K562 (cell line): ENCODE measurements at regions not wholly inside any gene's neighbourhood (a gene's known extent, or its start where the extent isn't known, plus 50 kb on each side); places are given as distances from the start of the nearest gene placed in this dataset.

Experiments
- ATAC-seq: fragments of 200-7000 bp; cut with Tn5 transposase; 3 replicates; pipeline ENCODE4 v1.9.1; 2020; ENCODE audit warnings: moderate library complexity
- BruUV-seq: library from RNA; stranded (reverse); fragments of 400-500 nt; replicated peaks from 2 replicates; lab custom pipeline; 2021; lab: Mats Ljungman, UMichigan
- CTCF ChIA-PET: fragments of 300-600 bp; formaldehyde crosslinking; extraction: SDS; loops from one replicate; lab custom pipeline; 2021; ENCODE audit warnings: low intra/inter-chr PET ratio; lab: Yijun Ruan, JAX
- POLR2A ChIA-PET: fragments of 300-600, 350-650 bp; sonication (Branson Sonifier 250); formaldehyde crosslinking; extraction: SDS; loops from one replicate; lab custom pipeline; 2021; ENCODE audit warnings: antibody characterized with exemption, inconsistent platforms; lab: Yijun Ruan, JAX
- DNase-seq, 4 experiments: peaks; one replicate each; pipeline versions ENCODE4 v3.0.0 to v3.0.0-alpha.2; 2011 to 2018; ENCODE audit warnings: low spot score in 3 of 4, mixed read lengths in 3 of 4; ENCODE audit errors: extremely low read depth in 1 of 4
- FAIRE-seq: peaks from 2 replicates; lab custom pipeline; 2011; peaks lifted over from hg19 to GRCh38; lab: Jason Lieb, UNC
- H2AFZ ChIP-seq: 2 replicates; pipeline ENCODE4 v1.6.0; 2011; ENCODE audit warnings: low read depth, low read length, control low read depth, inconsistent platforms
- H3K27ac ChIP-seq: fragments of 200-600 bp; 3 replicates; pipeline ENCODE4 v1.8.0; 2011; ENCODE audit warnings: low read depth, mild to moderate bottlenecking, control low read depth, inconsistent platforms, low read length, moderate library complexity, mixed read lengths; ENCODE audit errors: extremely low read depth
- H3K27me3 ChIP-seq, 2 experiments: fragments of 300-600 bp in 1 of 2; 2 replicates in 1 of 2; 3 replicates in 1 of 2; pipeline versions ENCODE4 v1.6.0 to v1.8.0; 2011; ENCODE audit warnings: inconsistent platforms in 2 of 2, low read length in 2 of 2, mild to moderate bottlenecking in 1 of 2, mixed read lengths in 1 of 2, moderate library complexity in 1 of 2; ENCODE audit not compliant: control insufficient read depth in 2 of 2, insufficient read depth in 2 of 2
- H3K36me3 ChIP-seq: fragments of 300-600 bp; 3 replicates; pipeline ENCODE4 v1.8.0; 2011; ENCODE audit warnings: mild to moderate bottlenecking, low read length, inconsistent platforms; ENCODE audit not compliant: control insufficient read depth, insufficient read depth
- H3K4me1 ChIP-seq, 2 experiments: fragments of 200-600 bp in 1 of 2; replicated peaks in 1 of 2; 2 replicates in 1 of 2; 3 replicates in 1 of 2; pipeline versions ENCODE4 v1.5.1 to v1.8.0; 2011; ENCODE audit warnings: inconsistent platforms in 2 of 2, low read length in 2 of 2, mild to moderate bottlenecking in 1 of 2, mixed read lengths in 1 of 2, moderate library complexity in 1 of 2; ENCODE audit not compliant: control insufficient read depth in 2 of 2, insufficient read depth in 2 of 2
- H3K4me2 ChIP-seq: 2 replicates; pipeline ENCODE4 v1.6.1; 2011; ENCODE audit warnings: low read length, control low read depth, inconsistent platforms, mixed read lengths; ENCODE audit not compliant: insufficient read depth
- H3K4me3 ChIP-seq: fragments of 200-600 bp; sonication (generic), shearing (Covaris generic); 2 replicates; pipeline ENCODE4 v1.5.1; 2016; ENCODE audit warnings: control low read depth, inconsistent platforms
- H3K79me2 ChIP-seq: fragments of 200-600 bp; 3 replicates; pipeline ENCODE4 v1.8.0; 2011; ENCODE audit warnings: low read length, inconsistent platforms; ENCODE audit not compliant: control insufficient read depth, insufficient read depth
- H3K9ac ChIP-seq, 2 experiments: 2 replicates each; pipeline versions ENCODE4 v1.6.0 to v1.6.1; 2011; ENCODE audit warnings: low read depth in 2 of 2, low read length in 2 of 2, control low read depth in 1 of 2, inconsistent platforms in 1 of 2, mild to moderate bottlenecking in 1 of 2, mixed read lengths in 1 of 2; ENCODE audit not compliant: insufficient read depth in 1 of 2
- H3K9me1 ChIP-seq: one replicate; pipeline ENCODE4 v1.6.0; 2011; ENCODE audit warnings: inconsistent platforms, mild to moderate bottlenecking, low read length, moderate library complexity; ENCODE audit not compliant: control insufficient read depth, insufficient read depth
- H3K9me3 ChIP-seq: replicated peaks from 2 replicates; pipeline ENCODE4 v1.5.1; 2011; ENCODE audit warnings: low read depth, low read length, inconsistent platforms; ENCODE audit not compliant: control insufficient read depth, insufficient read depth
- H4K20me1 ChIP-seq: replicated peaks from 2 replicates; pipeline ENCODE4 v1.6.1; 2011; ENCODE audit warnings: low read length, inconsistent platforms, mixed read lengths; ENCODE audit not compliant: control insufficient read depth, insufficient read depth
- CEBPB ChIP-seq: fragments of 450-650 bp; IDR thresholded peaks from 2 replicates; pipeline ENCODE4 v1.6.1; 2016; ENCODE audit warnings: missing genetic modification characterization, missing compliant biosample characterization
- CEBPG ChIP-seq, 3 experiments: fragments of 200-800 bp in 1 of 3; sonication (Bioruptor generic) in 1 of 3; sonication (generic) in 1 of 3; formaldehyde crosslinking in 1 of 3; IDR thresholded peaks in 2 of 3; conservative IDR thresholded peaks in 1 of 3; 2 replicates each; pipeline versions ENCODE4 v1.6.1 to v1.8.0; 2016 to 2022; ENCODE audit warnings: missing compliant biosample characterization in 2 of 3, missing genetic modification characterization in 2 of 3, mild to moderate bottlenecking in 1 of 3, missing genetic modification reagents in 1 of 3
- E2F4 ChIP-seq: sonication (generic); formaldehyde crosslinking; IDR thresholded peaks from 2 replicates; pipeline ENCODE4 v1.8.0; 2022; ENCODE audit warnings: mild to moderate bottlenecking, low read depth, missing genetic modification reagents
- ZNF77 ChIP-seq: fragments of 250-450 bp; sonication (Bioruptor Pico); IDR thresholded peaks from 2 replicates; pipeline ENCODE4 v1.5.0; 2020
- WGBS: fragments of 100-300 bp; shearing (Covaris generic); methylation state at CpG from one replicate; pipeline ENCODE4 v1.1.6; 2016; ENCODE audit warnings: low coverage, mixed read lengths; ENCODE audit not compliant: insufficient coverage; ENCODE audit errors: missing lambda C conversion rate; 5-methylcytosine and 5-hydroxymethylcytosine counted together
- in situ Hi-C: fragments of 300-500 bp; cut with MboI; formaldehyde crosslinking; loops from 4 replicates; pipeline ENCODE4 v1.15.0; 2018; ENCODE audit warnings: inconsistent platforms, mixed read lengths
- intact Hi-C: fragments of 100-400 bp; cut with micrococcal nuclease; formaldehyde crosslinking; loops from 2 replicates; pipeline ENCODE4 v1.14.2; 2022

GRCh38 chr4:156419080-156419685 lies 465.5 kb upstream of the CTSO start:
- intact Hi-C loops (loop anchor here (5.0 kb wide), 1 partner anchor 1298 kb away; no protein-coding TSS in a partner anchor), in situ Hi-C loops (no loop called here)
- Histone ChIP-seq H2AFZ (no peak overlapping the region), H3K36me3 (no peaks in the 10 kb centered on the region), H3K9ac (no peak overlapping the region), H3K27ac (no peak overlapping the region), H3K27me3 (no peaks in the 10 kb centered on the region), H3K4me2 (no peak overlapping the region), H3K79me2 (no peaks in the 10 kb centered on the region), H3K4me1 (no peaks in the 10 kb centered on the region), H3K4me3 (no peak overlapping the region), H3K9me1 (no peaks in the 10 kb centered on the region), H3K9me3 (no peaks in the 10 kb centered on the region; the same call in 1 of the 2 replicates), H4K20me1 (no peaks in the 10 kb centered on the region)
- WGBS: 0% methylated on average over 2 of the region's 2 CpGs
- no peak for TF ChIP-seq E2F4 (CRISPR knock-in tag)
- TF ChIP-seq CEBPG (CRISPR knock-in tag; IDR thresholded peaks at IDR 0.05): no peak
- peak in 1 of 2 experiments; percentile 69; a peak in 2 of 4 replicates for TF ChIP-seq CEBPG (tag; conservative IDR thresholded peaks at IDR 0.05 in 1 of 2, IDR thresholded peaks at IDR 0.05 in 1 of 2)
- no peak for TF ChIP-seq ZNF77 (CRISPR knock-in tag)
- peak; percentile 25; the same call in 1 of the 2 replicates for TF ChIP-seq CEBPB (tag)
- POLR2A ChIA-PET: no interaction called here
- DNase-seq (no peak), ATAC-seq (no peak), FAIRE-seq (no peak)
- CTCF ChIA-PET: no interaction called here
- BruUV-seq: no TSS peak
